C1 segment of cervical spinal cord (tissue), 14 donors: ENCODE measurements at regions not wholly inside any gene's neighbourhood (a gene's known extent, or its start where the extent isn't known, plus 50 kb on each side); places are given as distances from the start of the nearest gene placed in this dataset.

Experiments
- DNase-seq, 14 donors: peaks; one replicate each; lab custom pipeline; 2025; lab: John Stamatoyannopoulos, UW

- DNase-seq: peak in 7 of 14 donors; percentile 6 to 39 (median 19)
Measured at GRCh38 chr15:27671819-27672437, 427.2 kb downstream of the OCA2 start.

GRCh38 chr15:27670486-27671209, 428.5 kb downstream of the OCA2 start:
- peak in 1 of 14 donors; percentile 6 for DNase-seq

GRCh38 chr15:27669641-27670040, 429.5 kb downstream of the OCA2 start:
- no peak for DNase-seq

- DNase-seq: no peak
Measured at GRCh38 chr15:27668471-27669220, 430.5 kb downstream of the OCA2 start.

- no peak for DNase-seq
Measured at GRCh38 chr15:27665002-27665401, 434.1 kb downstream of the OCA2 start.

- DNase-seq: no peak
Measured at GRCh38 chr15:27662892-27663291, 436.2 kb downstream of the OCA2 start.

GRCh38 chr15:27660676-27661075, 438.4 kb downstream of the OCA2 start:
- no peak for DNase-seq

GRCh38 chr15:27656296-27656987, 442.7 kb downstream of the OCA2 start:
- no peak for DNase-seq

GRCh38 chr15:27655056-27655455, 444.1 kb downstream of the OCA2 start:
- no peak for DNase-seq

GRCh38 chr15:27650244-27650643, 448.9 kb downstream of the OCA2 start:
- DNase-seq: no peak

GRCh38 chr15:27648359-27648758, 450.8 kb downstream of the OCA2 start:
- DNase-seq: no peak

- no peak for DNase-seq
Measured at GRCh38 chr15:27646531-27646930, 452.6 kb downstream of the OCA2 start.

GRCh38 chr15:27645672-27646071, 453.4 kb downstream of the OCA2 start:
- no peak for DNase-seq

- DNase-seq: no peak
Measured at GRCh38 chr15:27642981-27643380, 456.1 kb downstream of the OCA2 start.

- DNase-seq: no peak
Measured at GRCh38 chr15:27639595-27639994, 459.5 kb downstream of the OCA2 start.

GRCh38 chr15:27638958-27639357, 460.2 kb downstream of the OCA2 start:
- DNase-seq: no peak

- DNase-seq: no peak
Measured at GRCh38 chr15:27635916-27636315, 463.2 kb downstream of the OCA2 start.

- DNase-seq: no peak
Measured at GRCh38 chr15:27628486-27628885, 470.6 kb downstream of the OCA2 start.

- no peak for DNase-seq
Measured at GRCh38 chr15:27627623-27628022, 471.5 kb downstream of the OCA2 start.

GRCh38 chr15:27623560-27624305, 475.4 kb downstream of the OCA2 start:
- DNase-seq: no peak

GRCh38 chr15:27623149-27623548, 476.0 kb downstream of the OCA2 start:
- DNase-seq: no peak
